ENCODE measurements at regions not wholly inside any gene's neighbourhood (a gene's known extent, or its start where the extent isn't known, plus 50 kb on each side); places are given as distances from the start of the nearest gene placed in this dataset.
"Not testable (repeated sequence)": the region's sequence is repeated elsewhere in the genome, so short reads cannot be mapped to it uniquely, and the experiment has no call there.

DNA sequence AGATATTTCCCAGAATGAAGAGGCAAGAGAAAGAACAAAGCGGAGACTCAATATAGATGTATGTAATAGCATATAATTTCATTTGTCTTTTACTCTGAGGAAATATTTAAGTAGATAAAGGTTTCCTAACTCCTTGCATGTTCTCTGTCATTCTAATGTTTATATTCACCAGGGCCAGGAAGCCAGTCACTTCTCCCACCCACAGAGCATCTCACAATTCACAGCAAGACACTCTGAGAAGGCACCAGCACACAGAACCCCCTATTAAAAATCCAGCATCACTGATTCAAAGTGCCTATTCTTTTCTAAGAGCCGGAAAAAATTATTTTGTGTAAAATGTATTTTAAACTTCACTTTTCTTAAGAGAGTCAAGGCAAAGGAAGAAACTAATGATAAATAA lies 927.1 kb downstream of the C4orf33 start:
- no peak for DNase-seq

DNA sequence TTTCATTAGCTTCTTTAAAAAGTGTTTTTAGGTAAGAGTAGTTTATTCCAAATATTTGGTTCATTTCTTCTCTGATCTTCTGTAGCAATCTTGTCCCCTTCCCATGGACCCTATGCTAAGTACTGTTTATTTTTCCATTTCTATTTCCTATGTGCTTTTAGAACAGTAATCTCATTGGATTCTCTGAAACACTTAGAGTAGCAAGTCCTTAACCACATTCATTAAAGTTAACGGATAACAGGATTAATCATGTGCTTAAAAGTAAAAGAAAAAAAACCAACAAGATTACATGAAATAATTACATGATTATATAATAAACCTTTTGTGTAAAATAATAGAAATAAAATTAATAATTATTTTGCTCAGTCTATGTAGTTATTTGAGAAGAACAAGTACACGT lies 929.7 kb downstream of the C4orf33 start:
- no peak for DNase-seq

DNA sequence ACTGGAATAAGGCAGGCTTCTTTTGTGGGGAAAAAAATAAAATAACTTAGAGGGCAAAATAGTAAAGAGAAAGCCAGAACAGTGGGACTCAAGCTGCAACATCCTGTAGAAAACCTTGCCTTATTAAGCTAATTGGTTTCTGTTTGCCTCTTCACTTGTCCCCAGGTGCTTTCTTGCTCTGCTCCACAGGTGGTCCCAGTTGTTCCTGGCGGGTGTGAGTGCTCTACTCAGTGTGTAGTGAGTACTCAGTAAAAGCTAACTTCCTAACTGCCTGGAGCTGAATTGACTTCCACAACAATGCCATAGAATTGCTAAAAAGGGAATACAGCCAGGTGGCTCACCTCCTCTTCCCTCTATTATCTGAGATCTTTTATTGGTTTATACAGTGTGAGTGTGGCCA lies 930.2 kb downstream of the C4orf33 start:
- no peak for DNase-seq

GRCh38 chr4:130027973-130028372 lies 932.0 kb downstream of the C4orf33 start:
- DNase-seq: no peak

DNA sequence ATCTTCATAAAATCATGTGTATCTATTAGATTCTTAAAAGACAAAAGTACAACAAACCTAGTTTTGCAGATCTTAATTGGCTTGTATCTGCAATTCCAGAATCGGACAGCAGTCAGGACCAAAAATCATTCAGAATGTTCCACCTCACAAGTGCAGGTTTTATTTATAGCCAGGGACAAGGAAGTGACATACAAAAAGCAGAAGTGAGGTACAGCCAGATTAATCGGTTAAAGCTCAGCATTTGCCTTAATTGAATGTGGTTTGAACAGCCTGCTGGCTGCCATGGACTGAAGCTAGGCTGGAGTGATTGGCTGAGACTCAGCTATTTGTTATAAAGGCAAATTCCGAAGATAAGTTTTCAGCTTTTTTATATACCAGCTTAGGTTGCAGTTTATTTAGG lies 932.6 kb downstream of the C4orf33 start:
- no peak for DNase-seq

- DNase-seq: no peak
These were observed 933.5 kb downstream of the C4orf33 start for GRCh38 chr4:130029442-130029841.

- no peak for DNase-seq
These were observed 935.9 kb downstream of the C4orf33 start for GRCh38 chr4:130031858-130032257.

- not testable (repeated sequence) for DNase-seq
These were observed 937.7 kb downstream of the C4orf33 start for GRCh38 chr4:130033657-130034056.

DNA sequence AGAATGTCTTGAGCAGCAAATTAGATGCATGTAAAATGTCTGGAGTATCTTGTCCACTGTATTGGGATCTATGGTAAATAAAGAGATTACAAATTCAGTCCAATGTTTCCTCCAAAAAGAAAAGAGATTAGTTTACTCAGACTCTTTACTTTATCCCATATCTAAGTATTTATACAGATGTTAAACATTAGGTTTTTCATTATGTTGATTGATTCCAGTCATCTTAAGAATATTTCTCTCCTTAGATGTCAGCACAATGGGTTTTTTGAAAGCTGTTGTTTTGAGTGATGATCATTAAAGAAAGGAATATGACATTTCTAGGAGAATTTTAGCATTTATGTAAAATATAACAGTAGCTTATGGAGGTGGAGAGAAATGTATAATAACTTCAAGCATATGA lies 938.9 kb downstream of the C4orf33 start:
- DNase-seq: no peak

DNA sequence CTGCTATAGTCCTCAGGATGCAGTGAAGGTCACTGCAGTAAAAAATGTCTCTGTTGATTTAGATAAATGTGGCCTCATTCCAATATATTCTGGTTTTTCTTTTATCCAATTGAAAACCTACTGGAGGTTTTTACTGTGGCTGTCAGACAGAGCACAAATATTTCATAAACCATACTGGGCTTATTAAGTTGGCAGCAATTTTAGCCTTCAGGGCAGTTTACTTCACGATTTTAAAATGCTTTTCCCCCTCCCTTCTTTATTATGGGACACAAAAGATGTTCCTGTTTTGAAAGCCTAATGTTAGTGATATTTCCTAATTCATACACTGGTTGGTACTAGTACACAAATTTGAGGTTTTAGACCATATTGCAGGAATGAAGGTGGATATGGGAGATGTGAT lies 939.4 kb downstream of the C4orf33 start:
- DNase-seq: no peak

GRCh38 chr4:130037866-130038265 lies 941.9 kb downstream of the C4orf33 start:
- not testable (repeated sequence) for DNase-seq

DNA sequence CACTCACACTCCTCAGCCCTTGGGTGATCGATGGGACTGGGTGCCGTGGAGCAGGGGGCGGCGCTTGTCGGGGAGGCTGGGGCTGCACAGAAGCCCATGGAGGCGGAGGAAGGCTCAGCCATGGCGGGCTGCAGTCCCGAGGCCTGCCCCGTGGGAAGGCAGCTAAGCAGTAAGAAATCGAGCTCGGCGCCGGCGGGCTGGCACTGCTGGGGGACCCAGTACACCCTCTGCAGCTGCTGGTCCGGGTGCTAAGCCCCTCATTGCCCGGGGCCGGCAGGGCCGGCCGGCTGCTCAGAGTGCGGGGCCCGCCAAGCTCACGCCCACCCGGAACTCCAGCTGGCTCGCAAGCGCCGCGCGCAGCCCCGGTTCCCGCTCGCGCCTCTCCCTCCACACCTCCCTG lies 942.6 kb downstream of the C4orf33 start:
- DNase-seq: not testable (repeated sequence)

- DNase-seq: no peak
These were observed 947.8 kb downstream of the C4orf33 start for GRCh38 chr4:130043732-130044160.

DNA sequence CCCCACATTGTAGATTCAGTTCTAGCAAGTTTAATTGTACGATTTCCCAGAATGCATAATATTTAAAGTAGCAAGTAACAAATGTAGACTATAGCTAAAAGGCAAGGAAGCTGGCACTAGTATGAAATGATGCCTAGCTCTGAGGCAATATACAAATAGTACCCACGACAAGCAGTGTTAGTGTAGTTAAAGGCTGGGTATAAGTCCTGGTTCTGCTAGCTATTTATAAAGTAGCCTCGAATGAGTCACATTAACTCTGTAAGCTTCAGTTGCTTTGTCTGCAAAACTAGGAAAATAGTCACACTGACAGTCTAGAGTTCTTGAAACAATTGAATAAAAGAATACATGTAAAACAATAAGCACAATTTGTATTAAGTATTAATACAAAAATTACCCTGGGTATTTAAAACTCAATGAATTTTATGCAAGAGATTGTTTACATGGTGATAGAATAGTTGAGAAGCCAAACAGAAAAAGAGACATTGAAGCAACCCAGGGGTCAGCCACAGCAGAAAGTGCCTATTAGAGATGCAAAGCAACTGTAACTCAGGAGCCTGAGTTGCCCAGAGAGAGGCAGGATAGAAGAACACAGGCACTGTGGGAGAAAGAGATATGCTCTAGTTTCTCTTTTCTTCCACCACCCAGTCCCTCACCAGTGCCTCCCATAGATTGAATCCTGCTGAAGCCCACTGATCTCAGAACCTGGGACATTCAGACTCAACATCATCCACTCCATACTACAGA lies 949.0 kb downstream of the C4orf33 start:
- no peak for DNase-seq

DNA sequence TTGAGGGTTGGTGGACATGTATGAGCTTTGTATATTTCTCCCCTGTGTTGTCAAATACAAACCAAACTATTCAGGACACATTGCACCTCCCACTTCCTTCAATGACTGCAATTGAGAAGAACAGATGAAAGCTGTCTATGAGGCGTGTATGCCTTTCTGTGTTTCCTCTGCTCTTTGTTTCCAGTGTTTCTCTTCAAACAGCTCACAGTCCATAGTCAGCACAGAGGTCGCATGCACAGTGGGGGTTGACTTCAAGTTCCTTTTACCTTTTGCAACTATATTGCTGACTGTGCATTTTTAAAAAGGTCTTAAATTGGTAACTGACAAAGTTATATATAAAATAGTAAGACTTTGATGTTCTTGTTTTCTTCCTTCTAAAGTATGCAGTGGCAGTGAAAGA lies 957.8 kb downstream of the C4orf33 start:
- no peak for DNase-seq

- no peak for DNase-seq
These were observed 959.0 kb downstream of the C4orf33 start for GRCh38 chr4:130054908-130055307.

DNA sequence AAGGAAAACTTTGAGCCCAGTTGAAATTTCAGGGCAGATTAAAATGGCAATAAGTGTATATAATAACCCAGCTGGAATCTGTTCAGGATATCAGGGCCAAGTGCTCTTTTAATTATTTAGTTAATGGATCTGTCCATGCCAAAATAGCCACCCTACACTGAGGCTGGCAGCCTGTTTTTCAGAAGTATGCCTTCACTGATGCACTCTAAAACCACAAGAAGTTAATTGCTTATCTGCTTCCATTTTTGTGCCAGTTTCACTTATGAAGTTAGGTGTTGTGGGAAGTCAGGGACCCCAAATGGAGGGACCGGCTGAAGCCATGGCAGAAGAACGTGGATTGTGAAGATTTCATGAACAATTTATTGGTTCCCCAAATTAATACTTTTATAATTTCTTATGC lies 960.3 kb downstream of the C4orf33 start:
- DNase-seq: no peak

- DNase-seq: no peak
These were observed 968.5 kb downstream of the C4orf33 start for GRCh38 chr4:130064471-130064870.

GRCh38 chr4:130067419-130067818 lies 971.5 kb downstream of the C4orf33 start:
- no peak for DNase-seq

- DNase-seq: no peak
These were observed 972.1 kb downstream of the C4orf33 start for GRCh38 chr4:130068072-130068471.

DNA sequence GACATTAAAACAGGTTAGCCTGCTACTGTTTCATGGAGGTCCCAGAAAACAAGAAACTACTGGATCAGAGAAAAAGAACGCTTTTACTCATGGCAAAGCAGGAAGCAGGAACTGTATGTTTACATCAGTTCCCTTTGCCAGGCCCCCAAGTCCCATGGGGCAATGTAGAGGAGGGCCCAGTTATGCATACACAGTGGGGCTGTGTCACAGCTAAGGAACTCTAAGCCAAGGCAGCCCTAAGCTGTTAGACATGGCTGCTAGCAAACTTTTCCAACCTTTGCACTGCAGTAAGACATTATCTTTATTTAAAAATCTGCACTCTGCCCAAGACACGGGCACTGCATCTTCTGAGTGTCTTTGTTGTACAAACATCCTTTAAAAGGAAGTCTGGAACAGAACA lies 975.8 kb downstream of the C4orf33 start:
- no peak for DNase-seq

DNA sequence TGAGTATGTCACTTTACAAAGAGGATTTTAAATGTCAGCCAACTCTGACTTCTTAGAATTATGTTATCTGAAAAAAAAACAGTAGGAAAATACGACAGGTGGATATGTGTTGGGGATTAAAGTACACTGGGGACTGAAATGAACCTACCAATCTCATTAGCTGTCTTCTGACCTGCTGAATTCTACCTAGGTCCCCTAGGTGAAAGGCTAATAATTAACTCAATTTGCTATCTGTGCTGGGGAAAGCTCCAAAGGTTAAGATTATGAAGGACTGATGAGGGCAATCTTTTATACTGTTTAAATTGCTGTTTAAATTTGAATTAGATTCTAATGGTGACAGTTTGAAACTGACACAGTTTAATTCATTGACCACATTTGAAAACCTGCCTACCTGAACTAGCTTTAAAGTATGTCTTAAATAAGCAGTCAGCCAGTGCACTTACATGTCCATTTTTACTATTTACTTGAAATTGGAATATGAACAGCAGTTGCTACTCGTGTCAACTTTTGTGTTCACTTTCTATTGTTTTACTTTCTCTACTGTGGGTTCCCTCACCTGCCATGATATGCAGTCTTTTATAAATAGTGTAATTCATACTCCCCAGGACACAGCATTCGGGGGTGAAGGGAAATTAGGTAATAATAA lies 977.3 kb downstream of the C4orf33 start:
- no peak for DNase-seq

DNA sequence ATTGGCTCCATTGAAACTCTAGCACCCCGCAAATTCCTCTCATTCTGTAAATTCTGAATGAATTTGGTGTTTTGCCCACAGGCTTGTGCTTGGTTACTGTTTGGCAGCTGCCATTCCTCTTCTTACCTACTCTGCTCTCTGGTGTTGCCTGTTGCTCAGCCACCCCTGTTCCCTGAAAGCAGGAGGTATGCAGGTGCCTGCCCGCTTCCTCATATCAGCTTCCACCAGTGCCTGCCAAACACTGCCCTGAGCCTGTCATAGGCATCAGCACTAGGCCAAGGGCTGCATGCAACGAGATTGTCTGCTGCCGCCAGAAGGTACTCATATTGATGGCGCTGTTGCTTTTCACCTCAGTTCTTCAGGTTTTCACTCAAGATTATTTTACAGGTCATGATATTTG lies 978.1 kb downstream of the C4orf33 start:
- no peak for DNase-seq

GRCh38 chr4:130077275-130077674 lies 981.3 kb downstream of the C4orf33 start:
- no peak for DNase-seq

DNA sequence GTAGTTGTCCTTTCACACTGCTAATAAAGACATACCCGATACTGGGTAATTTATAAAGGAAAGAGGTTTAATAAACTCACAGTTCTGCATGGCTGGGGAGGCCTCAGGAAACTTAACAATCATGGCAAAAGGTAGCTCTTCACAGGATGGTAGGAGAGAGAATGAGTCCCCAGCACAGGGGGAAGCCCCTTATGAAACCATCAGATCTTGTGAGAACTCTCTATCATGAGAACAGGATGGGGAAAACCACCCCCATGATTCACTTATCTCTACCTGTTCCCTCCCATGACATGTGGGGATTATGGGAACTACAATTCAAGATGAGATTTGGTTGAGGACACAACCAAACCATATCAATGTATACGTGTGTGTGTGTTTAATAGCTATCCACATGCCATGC lies 983.1 kb downstream of the C4orf33 start:
- not testable (repeated sequence) for DNase-seq
